IPS-18a (cell line): ENCODE measurements at regions not wholly inside any gene's neighbourhood (a gene's known extent, or its start where the extent isn't known, plus 50 kb on each side); places are given as distances from the start of the nearest gene placed in this dataset.
"Not testable (repeated sequence)": the region's sequence is repeated elsewhere in the genome, so short reads cannot be mapped to it uniquely, and the experiment has no call there.

Source experiments
- H3K27ac ChIP-seq: one replicate; pipeline ENCODE4 v1.5.1; 2013; ENCODE audit warnings: low read length
- H3K27me3 ChIP-seq: one replicate; pipeline ENCODE4 v1.6.1; 2013; ENCODE audit warnings: mild to moderate bottlenecking, low read length; ENCODE audit not compliant: control insufficient read depth, insufficient read depth
- H3K36me3 ChIP-seq: one replicate; pipeline ENCODE4 v1.6.1; 2013; ENCODE audit warnings: low read depth, low read length; ENCODE audit not compliant: control insufficient read depth
- H3K4me1 ChIP-seq: one replicate; pipeline ENCODE4 v1.6.1; 2013; ENCODE audit warnings: low read depth, low read length; ENCODE audit not compliant: control insufficient read depth
- H3K4me3 ChIP-seq: one replicate; pipeline ENCODE4 v1.5.1; 2013; ENCODE audit warnings: low read length
- H3K9ac ChIP-seq: one replicate; pipeline ENCODE4 v1.6.1; 2013; ENCODE audit warnings: mild to moderate bottlenecking, low read length, moderate library complexity
- H3K9me3 ChIP-seq: one replicate; pipeline ENCODE4 v1.6.1; 2013; ENCODE audit warnings: low read depth, low read length; ENCODE audit not compliant: control insufficient read depth

- Histone ChIP-seq H3K9ac (no peak overlapping the region), H3K36me3 (no peaks in the 10 kb centered on the region), H3K27ac (no peak overlapping the region), H3K4me3 (no peak overlapping the region), H3K4me1 (no peaks in the 10 kb centered on the region), H3K27me3 (no peaks in the 10 kb centered on the region), H3K9me3 (no peaks in the 10 kb centered on the region)
Observed at GRCh38 chr5:106633825-106634224, 1036.9 kb downstream of the EFNA5 start.

DNA sequence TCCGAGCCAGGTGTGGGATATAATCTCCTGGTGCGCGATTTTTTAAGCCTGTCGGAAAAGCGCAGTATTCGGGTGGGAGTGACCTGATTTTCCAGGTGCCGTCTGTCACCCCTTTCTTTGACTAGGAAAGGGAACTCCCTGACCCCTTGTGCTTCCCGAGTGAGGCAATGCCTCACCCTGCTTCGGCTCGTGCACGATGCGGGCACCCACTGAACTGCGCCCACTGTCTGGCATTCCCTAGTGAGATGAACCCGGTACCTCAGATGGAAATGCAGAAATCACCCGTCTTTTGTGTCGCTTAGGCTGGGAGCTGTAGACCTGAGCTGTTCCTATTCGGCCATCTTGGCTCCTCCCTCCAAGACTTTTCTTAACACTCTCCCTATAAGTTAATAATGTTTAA lies 1042.3 kb downstream of the EFNA5 start:
- not testable (repeated sequence) for H3K9ac ChIP-seq, H3K4me1 ChIP-seq, H3K27me3 ChIP-seq, H3K9me3 ChIP-seq, H3K4me3 ChIP-seq, H3K27ac ChIP-seq, H3K36me3 ChIP-seq

- Histone ChIP-seq H3K27me3 (no peaks in the 10 kb centered on the region), H3K27ac (no peak overlapping the region), H3K9me3 (no peaks in the 10 kb centered on the region), H3K9ac (no peak overlapping the region), H3K36me3 (no peaks in the 10 kb centered on the region), H3K4me1 (no peaks in the 10 kb centered on the region), H3K4me3 (no peak overlapping the region)
Observed at GRCh38 chr5:106610041-106610440, 1060.7 kb downstream of the EFNA5 start.

- Histone ChIP-seq H3K9me3 (no peaks in the 10 kb centered on the region), H3K27me3 (no peaks in the 10 kb centered on the region), H3K4me1 (no peaks in the 10 kb centered on the region), H3K27ac (no peak overlapping the region), H3K36me3 (no peaks in the 10 kb centered on the region), H3K4me3 (no peak overlapping the region), H3K9ac (no peak overlapping the region)
Observed at GRCh38 chr5:106601620-106602019, 1069.1 kb downstream of the EFNA5 start.

DNA sequence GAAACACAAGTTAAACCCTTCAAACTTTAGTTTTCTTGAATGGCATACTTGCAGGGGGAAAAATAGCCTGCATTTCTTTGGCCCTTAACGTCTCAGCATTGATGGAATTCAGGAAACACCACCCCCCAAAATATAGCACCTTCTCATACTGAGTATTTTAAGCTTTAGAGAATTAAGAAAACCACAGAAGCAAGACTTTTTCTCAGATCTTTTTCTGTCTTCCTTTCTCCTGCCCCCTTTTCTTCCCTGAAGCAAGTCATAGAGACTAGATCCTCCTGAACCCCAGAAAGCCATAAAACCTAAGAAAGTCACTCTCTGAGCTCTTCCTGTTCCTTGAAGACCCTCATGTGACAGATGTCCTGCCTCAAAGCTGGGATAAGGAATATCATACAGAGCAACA lies 1069.9 kb downstream of the EFNA5 start:
- H3K27ac ChIP-seq = no peak overlapping the region

GRCh38 chr5:106595864-106596263 lies 1074.9 kb downstream of the EFNA5 start:
- H3K36me3 ChIP-seq = no peaks in the 10 kb centered on the region
- H3K4me1 ChIP-seq = no peaks in the 10 kb centered on the region
- H3K27me3 ChIP-seq = no peaks in the 10 kb centered on the region
- no peak overlapping the region for H3K27ac ChIP-seq
- no peak overlapping the region for H3K4me3 ChIP-seq
- H3K9me3 ChIP-seq = no peaks in the 10 kb centered on the region
- no peak overlapping the region for H3K9ac ChIP-seq

More for the DNA sequence above, 1069.9 kb downstream of the EFNA5 start:
- Histone ChIP-seq H3K9me3 (no peaks in the 10 kb centered on the region), H3K9ac (no peak overlapping the region), H3K4me3 (no peak overlapping the region), H3K4me1 (no peaks in the 10 kb centered on the region), H3K36me3 (no peaks in the 10 kb centered on the region), H3K27me3 (no peaks in the 10 kb centered on the region)

DNA sequence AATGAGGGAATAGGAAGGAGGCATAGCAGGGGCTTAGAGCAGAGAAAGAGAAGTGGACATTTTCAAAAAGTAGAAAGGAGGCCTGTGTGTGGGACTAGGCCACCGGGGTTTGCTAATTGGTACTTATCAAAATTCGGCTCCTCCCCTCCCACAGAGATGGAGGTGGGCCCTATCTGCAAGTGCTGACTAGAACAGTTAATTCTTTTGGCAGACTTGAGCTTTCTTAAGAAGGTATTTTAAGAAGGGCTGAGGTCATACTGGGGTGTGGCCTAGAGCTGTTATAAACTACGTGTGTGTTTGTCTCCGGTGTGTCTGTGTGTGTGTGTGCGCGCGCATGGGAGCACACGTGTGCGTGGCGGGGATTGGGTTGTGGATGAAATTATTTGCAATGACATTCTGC lies 1086.5 kb downstream of the EFNA5 start:
- Histone ChIP-seq H3K9me3 (no peaks in the 10 kb centered on the region), H3K4me3 (no peak overlapping the region), H3K9ac (no peak overlapping the region), H3K27ac (no peak overlapping the region), H3K36me3 (no peaks in the 10 kb centered on the region), H3K27me3 (no peaks in the 10 kb centered on the region), H3K4me1 (no peaks in the 10 kb centered on the region)

DNA sequence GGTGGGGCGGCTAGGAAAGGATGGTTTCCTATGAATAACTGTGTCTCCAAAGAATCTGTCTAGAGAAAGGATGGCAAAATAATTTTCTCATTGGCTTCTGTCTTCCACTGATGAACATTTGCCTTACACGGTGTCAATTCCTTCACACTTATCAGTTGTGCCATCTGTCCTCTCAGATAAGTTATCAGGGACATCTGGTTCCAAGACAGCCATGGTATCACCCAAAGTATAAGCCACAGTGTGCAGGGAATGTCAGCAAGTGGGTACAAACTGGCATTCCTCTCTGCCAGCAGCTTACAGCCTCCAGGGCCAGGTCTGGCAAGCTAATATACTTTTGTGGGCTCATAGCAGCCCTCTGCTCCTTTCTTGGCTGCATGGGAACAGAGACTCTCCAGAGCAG lies 1092.0 kb downstream of the EFNA5 start:
- H3K4me3 ChIP-seq = no peak overlapping the region
- no peaks in the 10 kb centered on the region for H3K27me3 ChIP-seq

DNA sequence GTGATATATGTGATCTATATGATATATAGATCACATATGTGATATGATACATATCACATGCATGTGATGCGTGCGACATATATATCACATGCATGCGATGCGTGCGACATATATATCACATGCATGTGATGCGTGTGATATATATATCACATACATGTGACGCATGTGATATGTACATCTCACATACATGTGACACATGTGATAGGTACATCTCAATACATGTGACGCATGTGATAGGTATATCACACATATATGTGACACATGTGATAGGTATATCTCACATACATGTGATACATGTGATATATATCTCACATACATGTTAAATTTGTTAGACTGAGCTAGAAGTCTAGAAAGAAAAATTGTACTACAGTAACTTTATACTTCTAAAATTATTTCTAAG lies 1095.9 kb downstream of the EFNA5 start:
- H3K27me3 ChIP-seq = no peaks in the 10 kb centered on the region
- no peak overlapping the region for H3K4me3 ChIP-seq
- H3K27ac ChIP-seq = no peak overlapping the region
- no peak overlapping the region for H3K9ac ChIP-seq
- no peaks in the 10 kb centered on the region for H3K9me3 ChIP-seq
- no peaks in the 10 kb centered on the region for H3K4me1 ChIP-seq
- H3K36me3 ChIP-seq = no peaks in the 10 kb centered on the region

More for the DNA sequence above, 1092.0 kb downstream of the EFNA5 start:
- Histone ChIP-seq H3K9ac (no peak overlapping the region), H3K4me1 (no peaks in the 10 kb centered on the region), H3K9me3 (no peaks in the 10 kb centered on the region), H3K36me3 (no peaks in the 10 kb centered on the region), H3K27ac (no peak overlapping the region)

GRCh38 chr5:106566031-106566430 lies 1104.7 kb downstream of the EFNA5 start:
- H3K4me1 ChIP-seq = no peaks in the 10 kb centered on the region
- H3K27me3 ChIP-seq = no peaks in the 10 kb centered on the region
- no peaks in the 10 kb centered on the region for H3K36me3 ChIP-seq
- no peak overlapping the region for H3K9ac ChIP-seq
- no peaks in the 10 kb centered on the region for H3K9me3 ChIP-seq
- H3K27ac ChIP-seq = no peak overlapping the region
- no peak overlapping the region for H3K4me3 ChIP-seq

DNA sequence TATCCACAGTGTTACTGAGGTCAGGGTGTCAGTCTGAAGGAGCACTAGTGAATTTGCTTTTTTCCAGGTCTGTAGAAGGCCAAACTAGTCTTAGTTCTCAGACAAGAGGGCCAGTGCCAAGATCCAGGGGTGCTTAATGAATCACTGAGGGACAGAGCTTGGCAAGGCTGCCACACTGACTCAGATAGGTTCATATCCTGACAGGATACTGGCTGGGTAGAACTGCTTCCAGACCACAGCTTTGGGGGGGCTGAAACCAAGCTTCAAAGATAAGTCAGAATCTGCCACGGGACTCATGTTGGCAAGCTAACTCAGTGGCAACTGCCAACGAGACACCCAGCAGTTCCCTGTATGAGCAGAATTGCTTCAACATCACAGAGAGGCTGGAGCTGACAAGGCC lies 1125.4 kb downstream of the EFNA5 start:
- H3K27ac ChIP-seq = no peak overlapping the region
- no peaks in the 10 kb centered on the region for H3K4me1 ChIP-seq
- H3K9me3 ChIP-seq = peaks cover 4% of the 10 kb centered on the region
- no peak overlapping the region for H3K4me3 ChIP-seq
- H3K36me3 ChIP-seq = no peaks in the 10 kb centered on the region
- no peak overlapping the region for H3K9ac ChIP-seq
- H3K27me3 ChIP-seq = no peaks in the 10 kb centered on the region

- Histone ChIP-seq H3K4me3 (no peak overlapping the region), H3K27ac (no peak overlapping the region), H3K4me1 (no peaks in the 10 kb centered on the region), H3K9ac (no peak overlapping the region), H3K9me3 (peaks cover 4% of the 10 kb centered on the region), H3K27me3 (no peaks in the 10 kb centered on the region), H3K36me3 (no peaks in the 10 kb centered on the region)
Observed at GRCh38 chr5:106543330-106543729, 1127.4 kb downstream of the EFNA5 start.
